H9 (cell line): ENCODE measurements at regions not wholly inside any gene's neighbourhood (a gene's known extent, or its start where the extent isn't known, plus 50 kb on each side); places are given as distances from the start of the nearest gene placed in this dataset.

Experiments
- DNase-seq: peaks from one replicate; pipeline ENCODE4 v3.0.0-alpha.2; 2017
- H2AFZ ChIP-seq: one replicate; pipeline ENCODE4 v1.6.1; 2013; ENCODE audit warnings: mild to moderate bottlenecking, low read length, control low read depth, moderate library complexity
- H2AK5ac ChIP-seq: 2 replicates; pipeline ENCODE4 v1.6.1; 2013; ENCODE audit warnings: low read length, control low read depth, mixed read lengths; ENCODE audit not compliant: insufficient read length
- H2BK120ac ChIP-seq: one replicate; pipeline ENCODE4 v1.6.1; 2013; ENCODE audit warnings: low read depth, mild to moderate bottlenecking, low read length, control low read depth, inconsistent platforms; ENCODE audit not compliant: poor library complexity, severe bottlenecking
- H2BK12ac ChIP-seq: 2 replicates; pipeline ENCODE4 v1.6.1; 2013; ENCODE audit warnings: low read length, control low read depth, mixed read lengths, low read depth; ENCODE audit not compliant: insufficient read length
- H2BK15ac ChIP-seq: 2 replicates; pipeline ENCODE4 v1.6.1; 2013; ENCODE audit warnings: low read depth, low read length, control low read depth
- H2BK20ac ChIP-seq: one replicate; pipeline ENCODE4 v1.6.1; 2013; ENCODE audit warnings: low read depth, mild to moderate bottlenecking, low read length, control low read depth, inconsistent platforms; ENCODE audit not compliant: poor library complexity, severe bottlenecking
- H2BK5ac ChIP-seq: 2 replicates; pipeline ENCODE4 v1.6.1; 2013; ENCODE audit warnings: low read length, control low read depth, mixed read lengths; ENCODE audit not compliant: insufficient read length
- H3K14ac ChIP-seq: 2 replicates; pipeline ENCODE4 v1.6.1; 2013; ENCODE audit warnings: low read length, control low read depth; ENCODE audit not compliant: insufficient read depth
- H3K18ac ChIP-seq: 2 replicates; pipeline ENCODE4 v1.6.1; 2013; ENCODE audit warnings: low read depth, mild to moderate bottlenecking, mixed read lengths, low read length, control low read depth; ENCODE audit not compliant: insufficient read length
- H3K23ac ChIP-seq: 2 replicates; pipeline ENCODE4 v1.6.1; 2013; ENCODE audit warnings: low read length, control low read depth, mixed read lengths, low read depth; ENCODE audit not compliant: insufficient read length
- H3K23me2 ChIP-seq: 2 replicates; pipeline ENCODE4 v1.6.1; 2013; ENCODE audit warnings: low read depth, mild to moderate bottlenecking, mixed read lengths, low read length, control low read depth; ENCODE audit not compliant: insufficient read length, poor library complexity, severe bottlenecking
- H3K27ac ChIP-seq: 2 replicates; pipeline ENCODE4 v1.5.1; 2013; ENCODE audit warnings: low read length, control low read depth, mixed read lengths, low read depth; ENCODE audit not compliant: insufficient read length
- H3K27me3 ChIP-seq: 2 replicates; pipeline ENCODE4 v1.6.1; 2013; ENCODE audit warnings: low read length, control low read depth, inconsistent platforms; ENCODE audit not compliant: insufficient read depth
- H3K4ac ChIP-seq: 2 replicates; pipeline ENCODE4 v1.6.1; 2013; ENCODE audit warnings: low read depth, mild to moderate bottlenecking, control low read depth, inconsistent platforms, low read length, moderate library complexity
- H3K4me1 ChIP-seq: 2 replicates; pipeline ENCODE4 v1.6.1; 2013; ENCODE audit warnings: low read length, control low read depth, inconsistent platforms; ENCODE audit not compliant: insufficient read depth
- H3K4me2 ChIP-seq: 2 replicates; pipeline ENCODE4 v1.6.1; 2013; ENCODE audit warnings: low read length, control low read depth, mixed read lengths; ENCODE audit not compliant: insufficient read length, insufficient read depth
- H3K56ac ChIP-seq: 2 replicates; pipeline ENCODE4 v1.6.1; 2013; ENCODE audit warnings: low read depth, mild to moderate bottlenecking, mixed read lengths, low read length, control low read depth; ENCODE audit not compliant: insufficient read length
- H3K79me1 ChIP-seq: 2 replicates; pipeline ENCODE4 v1.6.1; 2013; ENCODE audit warnings: low read depth, mild to moderate bottlenecking, moderate library complexity, low read length, control low read depth, inconsistent platforms; ENCODE audit not compliant: insufficient read depth, poor library complexity, severe bottlenecking
- H3K79me2 ChIP-seq: 2 replicates; pipeline ENCODE4 v1.6.1; 2013; ENCODE audit warnings: low read length, control low read depth, inconsistent platforms; ENCODE audit not compliant: insufficient read depth
- H3K9ac ChIP-seq: 2 replicates; pipeline ENCODE4 v1.6.1; 2013; ENCODE audit warnings: low read length, control low read depth, mixed read lengths; ENCODE audit not compliant: insufficient read length; ENCODE audit errors: extremely low read depth
- H3K9me3 ChIP-seq: one replicate; pipeline ENCODE4 v1.6.1; 2013; ENCODE audit warnings: low read depth, low read length, inconsistent platforms; ENCODE audit not compliant: control insufficient read depth
- H3T11ph ChIP-seq: one replicate; pipeline ENCODE4 v1.6.1; 2013; ENCODE audit warnings: mild to moderate bottlenecking, low read length, control low read depth, inconsistent platforms
- H4K20me1 ChIP-seq: one replicate; pipeline ENCODE4 v1.6.1; 2013; ENCODE audit not compliant: control insufficient read depth, insufficient read length, insufficient read depth
- H4K5ac ChIP-seq: 2 replicates; pipeline ENCODE4 v1.6.1; 2013; ENCODE audit warnings: low read depth, mild to moderate bottlenecking, mixed read lengths, low read length, control low read depth; ENCODE audit not compliant: insufficient read length
- H4K8ac ChIP-seq: replicated peaks from 2 replicates; pipeline ENCODE4 v1.6.1; 2013; ENCODE audit warnings: low read length, control low read depth, mixed read lengths, low read depth; ENCODE audit not compliant: insufficient read length
- H4K91ac ChIP-seq: 2 replicates; pipeline ENCODE4 v1.6.1; 2013; ENCODE audit warnings: low read depth, mild to moderate bottlenecking, moderate library complexity, mixed read lengths, low read length, control low read depth; ENCODE audit not compliant: insufficient read length
- H3K27ac Mint-ChIP-seq, 3 experiments: 2 replicates in 2 of 3; 3 replicates in 1 of 3; pipeline ENCODE4 v1.8.0; 2020 to 2021; ENCODE audit warnings: mixed read lengths in 3 of 3, mild to moderate bottlenecking in 1 of 3, moderate library complexity in 1 of 3
- H3K27me3 Mint-ChIP-seq: 2 replicates; pipeline ENCODE4 v1.8.0; 2021; ENCODE audit warnings: low read depth, mild to moderate bottlenecking, moderate library complexity, mixed read lengths
- H3K36me3 Mint-ChIP-seq, 3 experiments: 2 replicates in 2 of 3; 3 replicates in 1 of 3; pipeline ENCODE4 v1.8.0; 2020 to 2021; ENCODE audit warnings: low read depth in 3 of 3, mixed read lengths in 3 of 3; ENCODE audit not compliant: insufficient read depth in 1 of 3
- H3K4me1 Mint-ChIP-seq, 2 experiments: 2 replicates each; pipeline ENCODE4 v1.8.0; 2020; ENCODE audit warnings: mixed read lengths in 2 of 2
- H3K4me3 Mint-ChIP-seq, 2 experiments: 2 replicates in 1 of 2; 3 replicates in 1 of 2; pipeline ENCODE4 v1.8.0; 2020 to 2021; ENCODE audit warnings: mild to moderate bottlenecking in 2 of 2, mixed read lengths in 2 of 2, moderate library complexity in 1 of 2
- H3K9me3 Mint-ChIP-seq, 2 experiments: 2 replicates in 1 of 2; 3 replicates in 1 of 2; pipeline ENCODE4 v1.8.0; 2020; ENCODE audit warnings: mild to moderate bottlenecking in 2 of 2, mixed read lengths in 2 of 2, moderate library complexity in 1 of 2
- CTCF ChIP-seq: fragments of 200-600 bp; sonication (generic); conservative IDR thresholded peaks from 3 replicates; pipeline ENCODE4 v1.8.0; 2021; ENCODE audit warnings: antibody characterized with exemption, mild to moderate bottlenecking
- WGBS: extraction: QIAGEN DNeasy Blood & Tissue Kit; methylation state at CpG from one replicate; pipeline ENCODE4 v1.1.7; 2013; ENCODE audit warnings: missing lambda C conversion rate, low lambda C conversion rate, mixed read lengths; ENCODE audit not compliant: insufficient read length; ENCODE audit errors: extremely low coverage; 5-methylcytosine and 5-hydroxymethylcytosine counted together

GRCh38 chr10:106479636-106480035, 684.9 kb downstream of the SORCS1 start:
- WGBS: no CpG with 5 or more reads among the region's 4 CpGs
- H3K4me2 ChIP-seq: no peak overlapping the region
- no peaks in the 10 kb centered on the region for H3K4me1 Mint-ChIP-seq
- no peak overlapping the region for H3K14ac ChIP-seq
- no peak overlapping the region for H4K8ac ChIP-seq
- no peaks in the 10 kb centered on the region for H3K23me2 ChIP-seq
- no peak overlapping the region for H2AFZ ChIP-seq
- H3K9ac ChIP-seq: no peak overlapping the region
- H2BK120ac ChIP-seq: no peak overlapping the region
- DNase-seq: no peak
- H2AK5ac ChIP-seq: no peak overlapping the region
- H4K5ac ChIP-seq: no peak overlapping the region
- no peak overlapping the region for H2BK15ac ChIP-seq
- no peaks in the 10 kb centered on the region for H3K9me3 ChIP-seq
- H3K27me3 ChIP-seq: no peaks in the 10 kb centered on the region
- no peak overlapping the region for H2BK5ac ChIP-seq
- no peaks in the 10 kb centered on the region for H4K20me1 ChIP-seq
- H3K27me3 Mint-ChIP-seq: no peaks in the 10 kb centered on the region; the same call in 1 of the 2 replicates
- no peak overlapping the region for H2BK20ac ChIP-seq
- H3K4me3 Mint-ChIP-seq: no peak overlapping the region
- H3K36me3 Mint-ChIP-seq: no peaks in the 10 kb centered on the region
- no peak overlapping the region for H3K27ac Mint-ChIP-seq
- no peak for TF ChIP-seq CTCF
- H3K27ac ChIP-seq: no peak overlapping the region
- no peak overlapping the region for H4K91ac ChIP-seq
- no peaks in the 10 kb centered on the region for H3K9me3 Mint-ChIP-seq
- H3K18ac ChIP-seq: no peak overlapping the region
- H2BK12ac ChIP-seq: no peak overlapping the region
- H3T11ph ChIP-seq: no peak overlapping the region
- no peak overlapping the region for H3K23ac ChIP-seq
- no peaks in the 10 kb centered on the region for H3K79me1 ChIP-seq
- H3K79me2 ChIP-seq: no peaks in the 10 kb centered on the region
- no peak overlapping the region for H3K56ac ChIP-seq
- no peak overlapping the region for H3K4ac ChIP-seq
- H3K4me1 ChIP-seq: no peaks in the 10 kb centered on the region
